ENCODE measurements at regions not wholly inside any gene's neighbourhood (a gene's known extent, or its start where the extent isn't known, plus 50 kb on each side); places are given as distances from the start of the nearest gene placed in this dataset.
"Not testable (repeated sequence)": the region's sequence is repeated elsewhere in the genome, so short reads cannot be mapped to it uniquely, and the experiment has no call there.

DNA sequence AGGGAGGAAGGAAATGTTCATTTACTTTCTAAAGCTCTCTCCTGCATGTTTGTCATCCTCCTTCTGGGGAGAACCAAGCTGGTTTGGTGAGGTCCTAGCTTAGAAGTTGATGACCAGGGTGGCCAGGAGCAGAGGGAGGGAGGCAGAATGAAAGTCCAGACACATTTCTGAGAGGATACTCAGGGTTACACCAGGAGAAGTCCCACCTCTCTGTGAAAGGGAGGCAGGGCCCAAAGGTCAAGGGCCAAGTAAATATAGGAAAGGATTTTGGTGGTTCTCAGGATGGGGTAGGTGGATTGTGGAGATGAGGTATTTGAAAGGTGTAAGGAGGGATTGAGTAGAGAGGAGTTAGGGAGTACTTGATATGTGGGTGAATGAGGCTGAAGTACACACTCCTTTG is 58.0 kb upstream of the FBXO11 start:
- no peak for DNase-seq (ENCODE audit: low read depth in 2 of 3, low spot score in 1 of 3)

DNA sequence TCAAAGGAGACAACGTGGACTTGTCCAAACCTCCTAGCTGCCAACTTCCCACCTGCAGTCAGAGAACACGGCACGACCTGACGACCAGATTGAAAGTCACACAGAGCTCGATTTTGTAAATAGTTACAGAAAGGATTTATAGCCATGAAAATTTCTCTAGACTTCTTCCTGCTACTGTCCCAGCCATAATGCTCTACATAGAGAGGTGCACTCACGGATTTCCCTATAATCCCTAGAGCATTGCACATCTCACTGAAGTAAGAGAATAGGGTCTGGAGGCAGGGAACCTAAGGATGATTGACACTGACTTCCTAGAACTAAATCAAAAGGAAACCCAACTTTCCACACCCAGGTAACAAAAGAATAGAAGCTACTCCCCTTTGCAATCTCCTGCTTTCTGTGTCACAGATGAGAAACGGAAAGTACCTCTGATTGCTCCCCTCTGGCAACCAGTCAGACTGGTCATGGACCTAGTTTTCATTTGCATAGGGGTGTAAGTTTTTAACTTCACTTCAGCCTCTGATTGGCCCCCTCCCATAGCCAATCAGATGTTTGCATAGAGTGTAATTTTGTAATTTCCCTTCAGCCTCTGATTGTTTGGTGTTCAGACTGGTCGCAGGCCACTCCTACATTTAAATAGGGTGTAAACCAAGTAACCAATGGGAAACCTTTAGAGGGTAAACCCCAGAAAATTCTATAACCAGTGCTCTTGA is 58.6 kb upstream of the FBXO11 start:
- DNase-seq (ENCODE audit: low read depth in 2 of 3, low spot score in 1 of 3) = no peak

- not testable (repeated sequence) for DNase-seq (ENCODE audit: low read depth in 2 of 3, low spot score in 1 of 3)
Observed at GRCh38 chr2:47976728-47977127, 70.4 kb upstream of the FBXO11 start.

DNA sequence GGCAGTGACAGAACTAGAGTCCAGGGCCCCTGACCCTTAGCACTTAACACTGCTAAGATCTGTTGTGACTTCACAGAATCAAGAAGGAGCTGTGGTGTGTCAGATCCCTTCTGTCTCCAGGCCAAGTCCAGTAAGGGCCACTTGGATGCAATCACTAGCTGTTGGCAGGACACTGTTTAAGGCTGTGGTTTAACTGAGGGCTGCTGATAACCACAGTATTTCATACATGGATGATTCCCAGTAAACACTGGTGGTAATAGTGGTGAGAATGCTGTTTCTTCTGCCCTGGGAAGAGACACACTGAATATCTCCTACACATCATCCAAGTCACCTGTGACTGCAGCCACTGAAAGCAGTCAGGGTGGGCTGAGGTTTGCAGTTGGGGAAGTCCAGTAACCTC is 77.7 kb upstream of the FBXO11 start:
- no peak for DNase-seq (ENCODE audit: low read depth in 2 of 3, low spot score in 1 of 3)

- no peak for DNase-seq (ENCODE audit: low read depth in 2 of 3, low spot score in 1 of 3)
Observed at GRCh38 chr2:47990503-47990902, 84.2 kb upstream of the FBXO11 start.

GRCh38 chr2:47992671-47993070 is 86.4 kb upstream of the FBXO11 start:
- DNase-seq (ENCODE audit: low read depth in 2 of 3, low spot score in 1 of 3) = no peak

- DNase-seq (ENCODE audit: low read depth in 2 of 3, low spot score in 1 of 3) = no peak
Observed at GRCh38 chr2:47996808-47997207, 90.5 kb upstream of the FBXO11 start.

- no peak for DNase-seq (ENCODE audit: low read depth in 2 of 3, low spot score in 1 of 3)
Observed at GRCh38 chr2:47999512-47999911, 93.2 kb upstream of the FBXO11 start.

GRCh38 chr2:48001498-48001897 is 95.2 kb upstream of the FBXO11 start:
- DNase-seq (ENCODE audit: low read depth in 2 of 3, low spot score in 1 of 3) = no peak

- DNase-seq (ENCODE audit: low read depth in 2 of 3, low spot score in 1 of 3) = no peak
Observed at GRCh38 chr2:48006094-48006493, 99.8 kb upstream of the FBXO11 start.

DNA sequence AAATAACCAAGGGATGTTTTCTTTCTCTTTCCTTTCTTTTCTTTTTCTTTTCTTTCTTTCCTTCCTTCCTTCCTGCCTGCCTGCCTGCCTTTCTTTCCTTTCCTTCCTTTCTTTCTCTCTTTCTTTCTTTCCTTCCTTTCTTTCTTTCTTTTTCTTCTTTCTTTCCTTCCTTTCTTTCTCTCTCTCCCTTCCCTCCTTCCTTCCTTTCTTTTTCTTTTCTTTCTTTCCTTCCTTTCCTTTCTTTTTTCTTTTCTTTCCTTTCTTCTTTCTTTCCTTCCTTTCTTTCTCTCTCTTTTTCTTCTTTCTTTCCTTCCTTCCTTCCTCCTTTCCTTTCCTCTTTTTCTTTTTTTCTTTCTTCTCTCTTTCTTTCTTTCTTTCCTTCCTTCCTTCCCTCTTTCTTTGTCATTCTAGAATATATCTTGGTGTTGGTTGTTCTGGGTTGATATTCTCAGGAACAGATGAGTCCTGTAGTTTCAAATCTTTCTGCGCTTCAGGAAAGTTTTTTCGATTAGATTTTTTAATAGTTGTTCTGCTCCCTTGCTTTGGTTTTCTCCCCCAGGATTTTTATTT is 101.5 kb upstream of the FBXO11 start:
- DNase-seq (ENCODE audit: low read depth in 2 of 3, low spot score in 1 of 3) = no peak

DNA sequence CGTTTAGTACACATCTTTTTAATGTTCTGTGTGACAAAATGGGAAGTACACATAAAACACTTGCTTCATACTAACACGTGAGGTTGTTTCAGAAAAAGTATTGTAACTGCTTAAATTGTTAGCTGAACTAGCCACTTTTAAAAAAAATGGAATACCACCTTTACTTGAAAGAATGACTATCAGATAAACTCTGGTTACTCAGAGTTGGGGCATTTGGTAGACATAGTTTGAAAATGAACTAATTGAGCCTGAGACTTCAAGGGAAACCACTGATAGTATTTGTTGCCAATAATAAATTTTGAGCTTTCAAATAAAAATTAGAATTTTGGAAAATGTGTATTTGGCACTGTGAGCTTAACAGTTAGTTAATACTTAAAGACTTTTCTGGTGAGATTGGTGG is 103.0 kb upstream of the FBXO11 start:
- no peak for DNase-seq (ENCODE audit: low read depth in 2 of 3, low spot score in 1 of 3)

GRCh38 chr2:48015421-48015820 is 109.1 kb upstream of the FBXO11 start:
- no peak for DNase-seq (ENCODE audit: low read depth in 2 of 3, low spot score in 1 of 3)

DNA sequence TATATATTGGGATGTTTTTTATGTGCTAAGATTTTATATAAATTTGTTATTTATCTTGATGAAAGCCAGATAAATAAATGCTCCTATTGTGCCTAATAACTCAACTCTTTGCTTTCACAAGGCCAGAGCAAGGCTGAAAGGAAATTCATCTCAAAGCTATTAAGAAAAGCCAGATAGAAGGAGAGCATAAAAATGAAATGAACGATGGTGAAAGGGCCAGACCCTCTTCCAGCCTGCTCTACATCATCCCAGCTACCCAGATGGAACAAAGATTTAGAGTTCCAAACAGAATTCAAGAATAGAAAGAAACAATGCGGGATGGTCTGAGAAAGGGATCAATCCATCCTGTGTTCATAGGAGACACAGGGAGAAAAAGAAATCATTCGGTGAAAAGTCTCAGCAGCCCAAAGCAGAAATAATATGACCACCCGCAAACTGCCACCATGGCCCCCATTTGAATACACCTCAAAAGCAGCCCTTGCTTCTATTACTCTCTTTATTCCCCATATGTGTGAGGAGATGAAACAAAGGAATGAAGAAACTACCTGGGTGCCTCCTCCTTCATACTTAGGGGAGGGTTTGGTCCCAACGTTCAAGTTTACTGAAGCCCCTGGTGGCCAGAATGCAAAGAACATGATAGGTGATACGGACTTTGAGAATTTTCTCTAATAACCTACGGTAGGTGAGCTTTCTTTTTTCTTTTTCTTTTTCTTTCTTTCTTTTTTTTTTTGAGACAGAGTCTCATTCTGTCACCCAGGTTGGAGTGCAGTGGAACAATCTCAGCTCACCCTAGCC is 110.1 kb upstream of the FBXO11 start:
- no peak for DNase-seq (ENCODE audit: low read depth in 2 of 3, low spot score in 1 of 3)

DNA sequence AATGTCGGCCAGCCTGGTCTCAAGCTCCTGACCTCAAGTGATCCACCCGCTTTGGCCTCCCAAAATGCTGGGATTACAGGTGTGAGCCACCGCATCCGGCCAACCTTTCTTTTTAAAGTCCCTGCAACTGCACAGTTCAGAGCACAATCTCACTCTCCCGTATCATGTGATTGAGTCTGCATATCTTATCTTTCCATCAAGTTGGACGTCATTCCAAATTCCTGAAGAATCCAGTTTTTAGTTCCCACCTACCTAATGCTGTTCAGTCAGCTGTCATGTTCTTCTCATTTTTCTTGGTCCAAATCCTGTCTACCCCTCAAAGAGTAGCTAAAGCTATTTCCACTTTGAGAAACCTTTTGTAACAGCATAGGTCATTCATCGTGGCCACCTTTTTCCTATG is 110.8 kb upstream of the FBXO11 start:
- no peak for DNase-seq (ENCODE audit: low read depth in 2 of 3, low spot score in 1 of 3)

GRCh38 chr2:48018480-48018879 is 112.2 kb upstream of the FBXO11 start:
- no peak for DNase-seq (ENCODE audit: low read depth in 2 of 3, low spot score in 1 of 3)

DNA sequence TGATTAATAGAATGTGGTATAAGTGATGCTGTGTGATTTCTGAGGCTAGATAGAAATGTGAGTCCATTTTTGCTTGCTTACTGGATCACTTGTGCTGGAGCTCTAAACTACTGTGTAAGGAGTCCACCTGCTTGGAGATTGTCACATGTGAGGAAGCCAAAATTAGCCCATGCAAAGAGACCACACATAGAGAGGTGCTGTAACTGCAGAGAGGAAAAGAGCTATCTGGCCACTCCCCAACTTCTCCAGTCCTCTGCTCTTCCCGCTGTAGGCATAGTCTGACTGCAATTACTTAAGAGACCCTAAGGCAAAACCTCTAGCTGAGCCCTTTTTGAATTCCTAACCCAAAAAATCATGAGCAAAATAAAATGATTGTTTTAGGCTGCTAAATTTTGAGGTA is 120.6 kb upstream of the FBXO11 start:
- no peak for DNase-seq (ENCODE audit: low read depth in 2 of 3, low spot score in 1 of 3)

DNA sequence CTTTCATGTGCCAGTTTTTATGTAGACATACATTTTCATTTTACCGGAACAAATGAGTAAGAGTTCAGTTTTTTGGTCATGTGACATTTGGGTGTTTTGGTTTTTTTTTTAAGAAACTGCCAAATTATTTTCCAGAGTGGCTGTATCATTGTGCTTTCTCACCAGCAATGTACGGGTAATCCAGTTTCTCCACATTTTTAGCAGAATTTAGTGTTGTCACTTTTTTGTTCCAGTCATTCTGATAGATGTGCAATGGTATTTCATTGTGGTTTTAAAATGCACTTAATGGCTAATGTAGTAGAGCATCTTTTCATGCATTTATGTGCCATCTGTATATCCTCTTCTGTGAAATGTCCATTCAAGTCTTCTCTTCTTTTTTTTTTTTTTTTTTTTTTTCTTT is 126.5 kb upstream of the FBXO11 start:
- DNase-seq (ENCODE audit: low read depth in 2 of 3, low spot score in 1 of 3) = no peak

DNA sequence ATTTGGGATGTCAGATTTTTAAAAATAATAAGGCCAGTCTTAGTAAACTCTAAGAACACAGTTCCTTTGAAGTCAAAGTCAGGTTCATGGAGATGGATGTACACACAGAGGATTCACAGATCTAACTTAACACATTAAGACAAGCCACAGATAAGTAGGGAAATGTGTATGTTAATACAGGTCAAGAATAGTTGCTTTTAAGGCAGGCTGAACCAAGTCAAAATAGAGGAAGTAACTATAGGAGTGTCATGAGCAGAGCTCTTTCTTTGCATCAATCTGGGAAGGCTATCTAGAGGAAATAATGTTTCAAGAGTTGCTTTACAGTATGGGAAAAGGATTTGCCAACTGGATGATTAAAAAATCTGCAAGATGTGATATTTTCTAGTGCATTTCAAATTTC is 128.0 kb upstream of the FBXO11 start:
- no peak for DNase-seq (ENCODE audit: low read depth in 2 of 3, low spot score in 1 of 3)

DNA sequence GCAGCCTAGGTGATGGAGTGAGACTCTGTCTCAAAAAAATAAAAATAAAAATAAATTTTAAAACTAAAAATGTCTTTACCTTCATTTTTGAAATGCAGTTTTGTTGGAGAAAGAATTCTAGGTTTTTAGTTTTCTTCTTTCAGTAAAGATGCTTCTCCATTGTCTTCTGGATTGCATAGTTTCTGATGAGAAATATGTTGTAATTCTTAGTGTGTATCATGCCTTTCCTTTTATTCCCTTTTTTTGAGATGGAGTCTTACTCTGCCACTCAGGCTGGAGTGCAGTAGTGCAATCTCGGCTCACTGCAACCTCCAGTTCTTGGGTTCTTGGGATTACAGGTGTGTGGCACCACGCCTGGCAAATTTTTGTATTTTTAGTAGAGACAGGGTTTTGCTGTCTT is 130.0 kb upstream of the FBXO11 start:
- DNase-seq (ENCODE audit: low read depth in 2 of 3, low spot score in 1 of 3) = no peak

DNA sequence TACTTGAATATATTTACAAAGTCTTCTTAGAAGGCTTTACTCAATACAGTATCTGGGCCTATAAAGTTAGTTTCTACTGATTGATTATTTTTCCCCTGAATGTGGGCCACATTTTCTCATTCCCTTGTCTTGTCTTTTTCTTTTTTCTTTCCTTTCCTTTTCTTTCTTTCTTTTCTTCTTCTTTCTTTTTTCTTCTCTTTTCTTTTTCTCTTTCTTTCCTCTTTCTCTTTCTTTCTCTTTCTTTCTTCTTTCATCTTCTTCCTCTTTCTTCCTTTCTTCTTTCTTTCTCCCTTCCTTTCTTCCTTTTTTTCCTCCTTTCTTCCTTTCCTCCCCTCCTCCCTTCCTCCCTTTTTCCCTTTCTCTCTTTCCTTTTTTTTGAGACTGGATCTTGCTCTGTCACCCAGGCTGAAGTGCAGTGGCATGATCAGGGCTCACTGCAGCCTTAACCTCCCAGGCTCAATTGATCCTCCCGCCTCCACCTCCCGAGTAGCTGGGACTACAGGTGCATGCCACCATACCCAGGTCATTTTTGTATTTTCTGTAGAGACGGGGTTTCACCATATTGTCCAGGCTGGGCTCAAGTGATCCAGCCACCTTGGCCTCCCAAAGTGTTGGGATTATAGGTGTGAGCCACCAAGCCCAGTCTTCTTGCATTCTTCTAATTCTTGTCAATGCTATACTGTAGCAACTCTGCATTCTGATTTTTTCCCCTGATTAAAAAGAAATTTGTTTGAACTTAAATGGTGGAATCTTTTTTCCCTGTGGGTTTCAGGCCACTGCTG is 133.1 kb upstream of the FBXO11 start:
- DNase-seq (ENCODE audit: low read depth in 2 of 3, low spot score in 1 of 3) = no peak

All from stimulated activated CD4-positive, alpha-beta T cell treated with anti-CD3 and anti-CD28 coated beads, Interleukin-12 subunit alpha, Interleukin-12 subunit beta, amount 100 ng/mL, for 48 hours (primary cell).